Mesodermal cell (in vitro differentiated cells): ENCODE measurements at regions not wholly inside any gene's neighbourhood (a gene's known extent, or its start where the extent isn't known, plus 50 kb on each side); places are given as distances from the start of the nearest gene placed in this dataset.

Experiments
- H3K27ac ChIP-seq: 2 replicates; pipeline ENCODE4 v1.7.0; 2013; ENCODE audit warnings: mild to moderate bottlenecking, low read depth, low read length, moderate library complexity; ENCODE audit not compliant: severe bottlenecking
- H3K36me3 ChIP-seq: 2 replicates; pipeline ENCODE4 v1.7.1; 2013; ENCODE audit warnings: mild to moderate bottlenecking, low read length, moderate library complexity; ENCODE audit not compliant: control insufficient read depth, insufficient read depth
- H3K4me1 ChIP-seq: one replicate; pipeline ENCODE4 v1.7.1; 2013; ENCODE audit warnings: mild to moderate bottlenecking, low read length; ENCODE audit not compliant: insufficient read depth, control insufficient read depth, poor library complexity, severe bottlenecking
- H3K4me3 ChIP-seq: 2 replicates; pipeline ENCODE4 v1.7.0; 2013; ENCODE audit warnings: low read length, control low read depth, mild to moderate bottlenecking; ENCODE audit not compliant: insufficient read depth, poor library complexity, severe bottlenecking; ENCODE audit errors: extremely low read depth
- H3K9me3 ChIP-seq: 2 replicates; pipeline ENCODE4 v1.7.1; 2013; ENCODE audit warnings: mild to moderate bottlenecking, low read length, moderate library complexity; ENCODE audit not compliant: control insufficient read depth
- WGBS, 2 experiments: methylation state at CpG; one replicate each; pipeline ENCODE4 v1.1.5; 2013; ENCODE audit warnings: missing lambda C conversion rate in 2 of 2; ENCODE audit not compliant: insufficient coverage in 2 of 2; 5-methylcytosine and 5-hydroxymethylcytosine counted together

- H3K27ac ChIP-seq: no peak overlapping the region
- 88 to 92% methylated on average over 2 to 3 of the region's 3 CpGs for whole genome bisulfite sequencing, 2 experiments
- H3K36me3 ChIP-seq: no peaks in the 10 kb centered on the region
Observed at GRCh38 chr6:120805276-120805675, 529.0 kb downstream of the TBC1D32 start.

GRCh38 chr6:120804612-120805011, 529.7 kb downstream of the TBC1D32 start:
- Histone ChIP-seq H3K4me3 (no peak overlapping the region), H3K9me3 (no peaks in the 10 kb centered on the region), H3K4me1 (no peaks in the 10 kb centered on the region), H3K36me3 (no peaks in the 10 kb centered on the region), H3K27ac (no peak overlapping the region)
- WGBS, 2 experiments: 100% methylated on average over 1 of the region's 2 CpGs; no CpG with 5 or more reads in 1 of the 2 experiments

More at GRCh38 chr6:120805276-120805675, 529.0 kb downstream of the TBC1D32 start:
- Histone ChIP-seq H3K9me3 (no peaks in the 10 kb centered on the region), H3K4me3 (no peak overlapping the region), H3K4me1 (no peaks in the 10 kb centered on the region)

GRCh38 chr6:120786682-120787081, 547.6 kb downstream of the TBC1D32 start:
- no peak overlapping the region for H3K4me3 ChIP-seq
- H3K36me3 ChIP-seq: no peaks in the 10 kb centered on the region
- no peak overlapping the region for H3K27ac ChIP-seq
- 91% methylated on average over 8 to 9 of the region's 10 CpGs for WGBS, 2 experiments
- no peaks in the 10 kb centered on the region for H3K4me1 ChIP-seq
- no peaks in the 10 kb centered on the region for H3K9me3 ChIP-seq

- Histone ChIP-seq H3K36me3 (no peaks in the 10 kb centered on the region), H3K9me3 (no peaks in the 10 kb centered on the region), H3K27ac (no peak overlapping the region), H3K4me3 (no peak overlapping the region), H3K4me1 (no peaks in the 10 kb centered on the region)
- 90 to 94% methylated on average over 5 to 8 of the region's 8 CpGs for WGBS, 2 experiments
Observed at GRCh38 chr6:120786256-120786655, 548.0 kb downstream of the TBC1D32 start.

- no peaks in the 10 kb centered on the region for H3K4me1 ChIP-seq
- H3K4me3 ChIP-seq: no peak overlapping the region
- WGBS, 2 experiments: 94 to 97% methylated on average over 3 to 6 of the region's 7 CpGs
Observed at GRCh38 chr6:120785459-120786086, 548.7 kb downstream of the TBC1D32 start.

GRCh38 chr6:120779441-120779840, 554.8 kb downstream of the TBC1D32 start:
- Histone ChIP-seq H3K27ac (no peak overlapping the region), H3K4me3 (no peak overlapping the region), H3K36me3 (no peaks in the 10 kb centered on the region), H3K9me3 (no peaks in the 10 kb centered on the region), H3K4me1 (peaks cover 3% of the 10 kb centered on the region)
- WGBS, 2 experiments: 100% methylated on average over 1 to 4 of the region's 4 CpGs

More at GRCh38 chr6:120785459-120786086, 548.7 kb downstream of the TBC1D32 start:
- Histone ChIP-seq H3K9me3 (no peaks in the 10 kb centered on the region), H3K36me3 (no peaks in the 10 kb centered on the region), H3K27ac (no peak overlapping the region)

- H3K4me3 ChIP-seq: no peak overlapping the region
- H3K4me1 ChIP-seq: peaks cover 9% of the 10 kb centered on the region
- H3K36me3 ChIP-seq: no peaks in the 10 kb centered on the region
- H3K9me3 ChIP-seq: no peaks in the 10 kb centered on the region
- 86% methylated on average over 2 of the region's 3 CpGs; no CpG with 5 or more reads in 1 of the 2 experiments for WGBS, 2 experiments
- no peak overlapping the region for H3K27ac ChIP-seq
Observed at GRCh38 chr6:120775698-120776097, 558.6 kb downstream of the TBC1D32 start.

- Histone ChIP-seq H3K9me3 (no peaks in the 10 kb centered on the region), H3K4me1 (peaks cover 9% of the 10 kb centered on the region), H3K27ac (peak overlapping the region; percentile 50), H3K4me3 (no peak overlapping the region), H3K36me3 (no peaks in the 10 kb centered on the region)
- whole genome bisulfite sequencing, 2 experiments: no CpG with 5 or more reads among the region's 1 CpG
Observed at GRCh38 chr6:120774275-120774674, 560.0 kb downstream of the TBC1D32 start.

- Histone ChIP-seq H3K4me3 (no peak overlapping the region), H3K9me3 (no peaks in the 10 kb centered on the region), H3K4me1 (peaks cover 9% of the 10 kb centered on the region), H3K36me3 (no peaks in the 10 kb centered on the region), H3K27ac (no peak overlapping the region)
- WGBS, 2 experiments: 89% methylated on average over 1 of the region's 4 CpGs; no CpG with 5 or more reads in 1 of the 2 experiments
Observed at GRCh38 chr6:120771019-120771418, 563.3 kb downstream of the TBC1D32 start.

GRCh38 chr6:120764312-120764711, 570.0 kb downstream of the TBC1D32 start:
- Histone ChIP-seq H3K36me3 (no peaks in the 10 kb centered on the region), H3K9me3 (no peaks in the 10 kb centered on the region), H3K4me1 (no peaks in the 10 kb centered on the region), H3K4me3 (no peak overlapping the region), H3K27ac (no peak overlapping the region)

GRCh38 chr6:120759570-120759969, 574.7 kb downstream of the TBC1D32 start:
- WGBS, 2 experiments: no CpG with 5 or more reads among the region's 1 CpG
- H3K9me3 ChIP-seq: no peaks in the 10 kb centered on the region
- no peak overlapping the region for H3K4me3 ChIP-seq
- no peaks in the 10 kb centered on the region for H3K36me3 ChIP-seq
- H3K27ac ChIP-seq: no peak overlapping the region
- no peaks in the 10 kb centered on the region for H3K4me1 ChIP-seq
